ENCODE measurements at regions not wholly inside any gene's neighbourhood (a gene's known extent, or its start where the extent isn't known, plus 50 kb on each side); places are given as distances from the start of the nearest gene placed in this dataset.
"Not testable (repeated sequence)": the region's sequence is repeated elsewhere in the genome, so short reads cannot be mapped to it uniquely, and the experiment has no call there.

DNA sequence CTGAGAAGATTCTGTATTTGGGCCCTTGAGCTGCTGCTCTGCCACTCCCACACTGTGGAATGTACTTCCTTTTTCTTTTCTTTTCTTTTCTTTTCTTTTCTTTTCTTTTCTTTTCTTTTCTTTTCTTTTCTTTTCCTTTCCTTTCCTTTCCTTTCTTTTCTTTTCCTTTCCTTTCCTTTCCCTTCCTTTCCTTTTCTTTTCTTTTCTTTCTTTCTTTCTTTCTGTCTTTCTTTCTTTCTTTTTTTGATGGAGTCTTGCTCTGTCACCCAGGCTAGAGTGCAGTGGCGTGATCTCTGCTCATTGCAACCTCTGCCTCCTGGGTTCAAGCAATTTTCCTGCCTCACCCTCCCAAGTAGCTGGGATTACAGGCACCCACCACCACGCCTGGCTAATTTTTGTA is 89.8 kb downstream of the DNAAF6 start:
- not testable (repeated sequence) for DNase-seq

DNA sequence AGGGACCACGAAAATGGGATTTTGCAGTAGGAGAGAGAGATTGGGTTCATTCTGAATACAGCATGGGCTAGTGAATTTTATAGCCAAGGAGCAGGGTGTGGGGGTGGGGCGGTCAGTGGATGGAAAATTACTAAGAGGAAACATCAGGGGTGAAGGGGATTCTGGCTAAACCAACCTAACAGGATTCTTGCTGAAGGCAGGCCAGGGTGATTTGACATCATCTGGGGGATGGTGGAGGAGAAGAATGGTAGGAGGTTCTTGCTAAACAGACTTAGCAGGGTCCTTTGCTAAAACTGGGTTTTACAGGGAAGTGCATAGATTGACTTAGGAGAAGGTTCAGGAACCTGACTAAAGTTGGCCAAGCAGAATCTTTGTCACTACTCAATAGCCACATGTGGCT is 91.9 kb downstream of the DNAAF6 start:
- no peak for DNase-seq

GRCh38 chrX:107301253-107301652 is 94.8 kb downstream of the DNAAF6 start:
- DNase-seq = no peak

DNA sequence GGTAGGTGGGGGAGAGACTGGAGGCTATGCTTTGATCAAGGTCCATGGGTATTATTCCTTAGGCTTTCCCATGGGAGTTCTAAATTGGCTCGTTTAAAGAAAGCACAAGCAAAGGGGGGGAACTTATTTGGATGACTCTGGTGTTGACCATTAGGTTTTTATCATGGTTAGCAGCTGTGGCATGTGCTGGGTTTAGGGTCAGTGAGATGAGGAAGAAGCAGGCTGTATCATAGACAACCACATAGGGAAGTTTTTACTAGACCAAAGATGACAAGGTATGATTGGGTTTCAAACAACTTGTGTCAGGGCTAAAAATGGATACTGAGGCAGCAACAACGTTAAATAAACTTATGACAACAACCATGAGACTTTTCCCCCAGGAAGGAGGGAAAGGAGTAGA is 97.7 kb downstream of the DNAAF6 start:
- DNase-seq = no peak

GRCh38 chrX:107323786-107324492 is 117.5 kb downstream of the DNAAF6 start:
- no peak for DNase-seq

- peak; percentile 77 for DNase-seq
These were observed 118.3 kb downstream of the DNAAF6 start for GRCh38 chrX:107324493-107325310.

- DNase-seq = no peak
These were observed 119.1 kb downstream of the DNAAF6 start for GRCh38 chrX:107325467-107325866.

DNA sequence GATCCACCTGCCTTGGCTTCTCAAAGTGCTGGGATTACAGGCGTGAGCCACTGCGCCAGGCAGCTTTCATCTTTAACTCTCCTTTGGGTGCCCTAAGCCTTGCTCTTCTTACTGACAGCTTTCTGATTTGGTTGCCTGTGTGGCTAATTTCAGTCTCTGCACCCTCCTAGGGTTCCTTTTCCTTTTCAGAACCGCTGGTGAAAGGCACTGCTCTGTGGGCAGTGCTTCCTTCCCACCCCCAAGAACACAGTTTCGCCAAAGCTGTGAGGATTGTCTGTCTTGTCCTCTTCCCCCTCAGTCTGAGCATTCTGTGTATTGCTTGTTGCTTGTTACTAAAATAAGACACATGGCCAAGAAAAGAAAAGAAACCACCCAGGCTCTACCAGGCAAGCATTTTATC is 101.4 kb upstream of the FRMPD3 start:
- DNase-seq = no peak

GRCh38 chrX:107348990-107349389 is 100.5 kb upstream of the FRMPD3 start:
- DNase-seq = no peak

- peak; percentile 16 for DNase-seq
These were observed 93.9 kb upstream of the FRMPD3 start for GRCh38 chrX:107355533-107355932.

- no peak for DNase-seq
These were observed 88.6 kb upstream of the FRMPD3 start for GRCh38 chrX:107360788-107361360.

- DNase-seq = not testable (repeated sequence)
These were observed 79.3 kb upstream of the FRMPD3 start for GRCh38 chrX:107370185-107370584.

GRCh38 chrX:107374132-107374531 is 75.3 kb upstream of the FRMPD3 start:
- no peak for DNase-seq

GRCh38 chrX:107374831-107375230 is 74.6 kb upstream of the FRMPD3 start:
- no peak for DNase-seq

GRCh38 chrX:107376186-107376585 is 73.3 kb upstream of the FRMPD3 start:
- not testable (repeated sequence) for DNase-seq

- DNase-seq = peak; percentile 11
These were observed 64.9 kb upstream of the FRMPD3 start for GRCh38 chrX:107384397-107385105.

DNA sequence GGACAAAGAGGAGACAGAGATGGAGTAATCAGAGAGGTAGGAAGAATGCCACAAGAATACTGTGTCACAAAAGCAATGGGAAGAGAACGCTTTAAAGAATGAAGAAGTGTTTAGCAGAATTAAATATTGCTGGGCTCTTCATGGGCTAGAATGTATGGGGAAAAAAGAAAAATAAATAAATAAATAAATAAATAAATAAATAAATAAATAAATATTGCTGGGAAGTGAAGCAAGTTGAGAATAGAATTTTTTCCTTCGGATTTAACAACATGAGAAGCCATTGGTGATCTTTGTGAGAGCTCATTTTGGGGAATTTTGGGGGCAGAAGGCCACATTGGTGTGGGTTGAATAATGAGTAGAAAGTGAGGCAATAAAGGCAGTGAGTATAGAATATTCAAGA is 59.7 kb upstream of the FRMPD3 start:
- no peak for DNase-seq

GRCh38 chrX:107393656-107394055 is 55.8 kb upstream of the FRMPD3 start:
- not testable (repeated sequence) for DNase-seq

DNA sequence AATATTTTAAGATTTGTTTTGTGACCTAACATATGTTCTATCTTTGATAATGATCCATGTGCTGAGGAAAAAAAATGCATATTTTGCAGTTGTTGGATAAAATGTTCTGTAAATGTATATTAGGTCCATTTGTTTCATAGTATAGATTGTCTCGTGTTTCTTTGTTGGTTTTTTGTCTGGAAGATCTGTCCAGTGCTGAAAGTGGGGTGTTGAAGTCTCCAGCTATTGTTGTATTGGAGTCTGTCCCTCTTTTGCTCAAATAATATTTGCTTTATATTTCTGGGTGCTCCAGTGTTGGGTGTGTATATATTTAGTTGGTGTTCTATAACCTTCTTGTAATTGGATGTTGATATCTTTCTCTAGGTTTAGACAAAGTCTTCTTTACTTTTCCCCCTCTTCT is 53.2 kb upstream of the FRMPD3 start:
- no peak for DNase-seq

DNA sequence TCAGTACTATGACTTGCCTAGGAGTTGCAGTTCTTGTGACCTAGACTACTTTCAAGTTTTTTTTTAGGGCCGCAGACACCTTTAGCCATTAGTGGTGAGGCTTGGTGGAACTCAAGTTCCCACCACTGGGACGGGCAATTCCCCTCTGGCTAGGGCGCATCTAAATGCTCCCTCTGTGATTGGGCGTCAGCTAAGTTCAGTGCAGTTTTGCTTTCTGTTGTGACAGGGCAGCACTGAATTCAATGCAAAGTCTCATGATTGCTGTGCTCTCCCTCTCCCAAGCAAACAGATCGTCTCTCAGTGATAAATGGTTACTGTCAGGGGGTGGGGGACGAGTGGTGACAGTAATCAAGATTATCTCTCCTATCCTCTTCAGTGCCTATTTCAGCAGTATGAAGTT is 52.7 kb upstream of the FRMPD3 start:
- DNase-seq = no peak

DNA sequence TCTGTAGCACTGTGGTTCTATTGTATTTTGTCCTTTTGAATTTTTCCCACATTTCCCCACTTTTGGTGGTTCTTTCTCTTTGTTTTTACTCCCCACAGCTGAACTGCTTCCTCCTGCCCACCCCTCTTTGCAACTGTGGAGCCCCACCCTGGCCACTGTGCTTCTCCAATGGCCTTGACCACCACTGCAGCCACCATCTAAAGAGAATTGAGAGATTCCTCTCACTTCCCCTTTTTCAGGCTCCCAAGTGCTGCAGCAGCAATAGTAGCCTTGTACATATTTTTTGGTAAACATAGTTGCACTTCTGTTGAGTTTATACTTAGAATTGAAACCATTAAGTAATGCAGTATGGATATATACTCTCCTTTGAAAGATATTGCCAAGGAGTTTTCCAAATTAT is 51.3 kb upstream of the FRMPD3 start:
- DNase-seq = no peak
